NOMO-1 (cell line): ENCODE measurements at regions not wholly inside any gene's neighbourhood (a gene's known extent, or its start where the extent isn't known, plus 50 kb on each side); places are given as distances from the start of the nearest gene placed in this dataset.

Experiments used
- DNase-seq, 2 experiments: peaks; one replicate each; lab custom pipeline; 2025; ENCODE audit not compliant: unreplicated experiment in 2 of 2; lab: John Stamatoyannopoulos, UW

- DNase-seq: no peak
These were observed 88.6 kb upstream of the HHIP start for GRCh38 chr4:144557404-144557803.

DNA sequence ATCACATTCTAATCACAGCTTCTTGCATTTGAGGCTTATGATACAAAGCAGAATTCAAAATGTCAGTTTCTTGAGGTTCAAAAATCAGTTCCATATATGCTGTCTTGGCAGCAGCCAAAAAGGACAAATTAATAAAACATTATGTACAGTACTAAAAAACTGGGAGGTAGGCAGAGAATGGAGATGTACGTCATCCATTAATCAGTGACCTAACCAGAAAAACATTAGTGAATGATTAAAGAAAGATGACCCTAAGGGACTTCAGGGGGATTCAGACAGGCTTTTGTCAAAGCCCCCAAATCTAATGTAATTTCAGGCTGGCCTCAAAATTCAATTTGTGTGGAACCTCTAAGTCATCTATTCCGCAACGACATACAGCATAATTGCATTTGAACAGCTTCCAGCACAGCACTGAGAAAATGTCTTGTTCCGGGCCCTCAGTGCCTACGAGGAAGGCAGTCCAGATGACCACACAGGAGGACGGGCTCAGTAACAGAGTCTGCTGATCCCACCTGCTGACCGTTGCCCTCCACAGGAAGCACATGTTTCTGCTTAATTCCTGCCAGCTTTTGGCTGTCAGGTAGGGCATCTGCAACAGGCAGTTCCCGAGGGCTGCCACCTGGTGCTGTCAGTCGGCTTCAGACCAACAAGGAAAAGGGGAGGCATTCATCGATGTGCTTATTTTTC is 83.8 kb upstream of the HHIP start:
- DNase-seq: no peak

- DNase-seq: peak in 1 of 2 experiments; percentile 5
These were observed 81.6 kb upstream of the HHIP start for GRCh38 chr4:144564358-144564757.

DNA sequence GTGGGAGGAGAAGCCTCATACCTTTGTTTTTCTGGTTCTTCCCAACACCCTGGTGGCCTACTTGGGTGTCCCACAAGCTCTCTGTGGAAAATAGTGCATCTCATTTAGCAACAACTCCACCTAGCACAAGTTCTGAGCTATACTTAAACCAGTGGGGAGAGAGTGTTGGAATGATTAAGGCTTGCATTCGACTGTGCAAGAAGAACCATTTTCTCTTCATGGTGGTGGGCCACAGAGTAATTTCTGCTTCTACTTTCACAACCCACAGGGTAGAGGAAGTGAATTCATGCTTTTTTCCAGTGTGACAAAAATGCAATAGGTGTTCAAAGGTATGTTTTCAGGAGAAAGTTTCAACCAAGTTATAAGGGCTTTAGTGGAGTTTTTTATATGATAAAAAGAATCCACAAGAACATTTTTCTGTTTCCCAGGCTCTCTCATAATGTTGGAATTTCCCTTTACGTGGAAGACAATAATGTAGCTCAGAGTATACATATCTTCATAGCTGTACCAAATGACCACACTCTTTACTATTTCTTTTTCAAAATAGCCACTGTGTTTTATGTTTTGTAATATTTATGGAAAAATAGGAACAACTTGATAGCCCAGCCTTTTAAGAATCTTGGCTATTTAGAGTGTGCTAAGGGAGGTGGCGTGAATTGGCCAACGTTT is 80.3 kb upstream of the HHIP start:
- DNase-seq: peak; percentile 4 to 23

- no peak for DNase-seq
These were observed 73.3 kb upstream of the HHIP start for GRCh38 chr4:144572660-144573059.

GRCh38 chr4:144574000-144574399 is 72.0 kb upstream of the HHIP start:
- DNase-seq: peak; percentile 19 to 85

- peak in 1 of 2 experiments; percentile 32 for DNase-seq
These were observed 71.4 kb upstream of the HHIP start for GRCh38 chr4:144574509-144574908.

DNA sequence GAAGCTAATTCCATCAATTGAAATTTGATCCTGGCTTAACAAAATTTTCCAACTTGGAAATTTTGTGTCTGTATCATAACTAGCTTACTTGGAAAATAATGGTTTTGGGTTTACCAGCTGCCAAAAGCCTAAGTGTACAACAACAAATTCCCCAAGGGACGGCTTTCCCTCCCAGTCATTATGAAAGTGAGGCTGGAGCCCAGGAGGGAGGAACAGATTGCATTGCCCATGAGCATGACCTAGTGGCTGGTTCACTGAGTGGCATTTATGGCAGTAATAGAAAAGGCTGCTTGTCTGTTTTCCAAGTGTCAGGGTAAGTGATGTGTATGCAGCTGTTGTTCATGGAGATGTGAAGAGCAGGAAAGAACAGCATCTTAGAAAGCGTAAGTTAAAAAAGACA is 70.8 kb upstream of the HHIP start:
- peak; percentile 8 to 18 for DNase-seq

DNA sequence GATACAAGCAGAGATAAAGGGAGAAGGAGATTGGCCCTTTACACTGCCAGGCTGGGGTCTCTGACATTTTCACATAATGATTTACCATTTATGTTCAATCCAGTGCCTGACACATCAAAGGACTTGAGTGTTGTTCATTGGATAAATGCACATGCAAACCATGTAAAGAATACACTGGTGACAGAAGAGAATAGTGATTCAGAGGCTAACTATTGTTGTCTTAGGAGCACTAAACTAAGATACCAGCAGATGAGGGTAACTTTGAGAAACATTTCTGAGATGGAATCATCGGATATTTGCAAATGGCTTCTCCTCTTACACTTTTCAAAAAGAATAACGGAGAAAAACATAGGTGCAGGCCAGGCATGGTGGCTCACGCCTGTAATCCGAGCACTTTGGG is 67.3 kb upstream of the HHIP start:
- no peak for DNase-seq

DNA sequence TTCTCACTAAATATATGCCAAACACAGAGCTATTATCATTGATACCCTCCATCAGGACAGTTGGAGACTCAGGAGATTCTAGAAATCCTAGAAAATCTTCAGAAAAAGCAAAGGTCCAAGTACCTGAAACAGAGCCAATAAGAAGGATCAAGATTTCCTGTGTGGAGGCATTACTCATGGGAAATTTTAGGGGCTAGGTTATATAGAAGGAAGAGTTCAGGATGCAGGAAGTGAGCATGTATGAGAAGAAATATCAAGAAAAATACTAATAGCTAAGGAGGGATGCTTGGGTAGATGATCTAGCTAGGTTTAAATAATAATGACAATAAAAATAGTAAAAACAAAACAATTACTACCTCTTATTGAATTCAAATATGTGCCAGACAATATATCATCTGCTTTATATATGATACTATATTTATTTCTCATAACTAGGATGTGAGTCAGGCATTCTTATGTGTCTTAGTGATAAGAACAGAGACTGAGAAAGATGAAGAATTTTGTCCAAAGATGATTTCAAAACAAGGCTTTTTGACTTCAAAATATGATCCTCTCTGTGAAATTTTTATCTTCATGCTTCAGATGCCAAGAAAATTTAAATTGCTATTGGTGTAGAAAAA is 66.4 kb upstream of the HHIP start:
- no peak for DNase-seq

DNA sequence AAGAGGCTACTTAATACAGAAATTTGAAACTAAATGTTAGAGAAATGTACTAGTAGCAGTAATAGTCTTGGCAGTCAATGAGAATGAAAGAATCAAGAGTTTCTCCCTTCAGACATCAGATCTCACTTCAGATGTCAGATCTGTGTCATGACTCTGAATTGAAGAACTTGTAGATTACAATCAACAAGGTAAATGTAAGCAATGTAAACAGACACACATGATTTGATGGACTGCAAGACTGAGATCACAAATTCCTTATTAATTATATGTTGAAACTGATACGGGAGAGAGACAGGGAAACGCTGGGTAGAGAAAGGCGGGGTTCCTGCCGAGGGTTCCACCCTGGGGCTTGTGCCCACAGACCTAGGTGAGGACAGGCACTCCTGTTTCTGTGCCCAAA is 65.5 kb upstream of the HHIP start:
- DNase-seq: no peak

DNA sequence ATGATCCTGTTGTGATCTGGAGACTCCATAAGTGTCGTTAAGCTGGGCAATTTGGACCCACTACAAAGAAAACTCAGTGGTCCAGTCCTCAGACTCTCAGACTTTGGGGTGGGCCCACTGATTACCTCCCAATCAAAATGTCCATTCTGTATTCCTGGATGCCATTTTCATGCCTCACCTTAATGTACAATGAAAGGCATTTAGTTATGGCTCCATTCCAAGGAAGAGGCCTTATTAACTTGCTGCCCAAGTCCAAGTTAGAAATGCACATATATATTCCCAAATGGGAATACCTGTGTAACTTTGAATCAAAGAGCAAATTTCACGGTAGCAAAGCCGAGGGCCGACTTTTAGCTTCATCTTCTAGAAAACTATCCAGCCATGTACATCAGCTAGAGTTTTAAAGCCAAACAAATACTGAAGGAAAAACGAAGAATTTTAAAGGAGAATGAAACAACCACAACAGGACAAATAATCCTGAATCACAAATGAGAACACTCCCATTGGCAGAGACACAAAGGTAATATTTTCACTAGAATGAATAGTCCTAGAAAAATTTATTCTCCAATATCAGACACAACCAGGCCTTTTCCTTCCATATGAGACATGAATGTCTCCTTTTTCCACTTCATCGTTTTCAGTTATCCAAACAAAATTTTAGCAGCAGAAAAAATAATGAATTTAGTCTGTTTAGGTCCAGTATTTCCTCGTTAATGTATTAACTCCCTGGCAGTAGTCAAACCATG is 63.7 kb upstream of the HHIP start:
- DNase-seq: no peak

GRCh38 chr4:144582975-144583374 is 63.0 kb upstream of the HHIP start:
- DNase-seq: no peak

GRCh38 chr4:144583658-144584057 is 62.3 kb upstream of the HHIP start:
- no peak for DNase-seq

DNA sequence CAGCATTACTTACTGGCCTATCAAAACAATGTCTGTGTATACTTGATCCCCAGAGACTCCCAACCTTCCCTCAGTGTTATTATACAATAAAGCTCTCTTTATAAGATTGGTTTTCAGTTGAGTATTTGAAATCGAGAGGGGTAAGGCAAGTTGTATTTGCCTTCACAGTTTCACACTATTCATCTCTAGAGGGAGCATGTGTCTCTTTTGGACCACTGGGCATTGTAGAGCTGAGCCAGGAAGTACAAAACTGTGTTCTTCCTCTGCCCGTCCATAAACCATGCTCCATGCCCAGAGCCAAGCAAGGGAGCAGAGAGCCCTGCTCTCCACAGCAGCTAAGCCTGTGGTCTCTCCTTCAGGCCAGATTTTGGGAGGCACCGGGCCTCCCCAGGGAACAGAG is 61.5 kb upstream of the HHIP start:
- no peak for DNase-seq

- DNase-seq: no peak
These were observed 56.4 kb upstream of the HHIP start for GRCh38 chr4:144589512-144589911.

DNA sequence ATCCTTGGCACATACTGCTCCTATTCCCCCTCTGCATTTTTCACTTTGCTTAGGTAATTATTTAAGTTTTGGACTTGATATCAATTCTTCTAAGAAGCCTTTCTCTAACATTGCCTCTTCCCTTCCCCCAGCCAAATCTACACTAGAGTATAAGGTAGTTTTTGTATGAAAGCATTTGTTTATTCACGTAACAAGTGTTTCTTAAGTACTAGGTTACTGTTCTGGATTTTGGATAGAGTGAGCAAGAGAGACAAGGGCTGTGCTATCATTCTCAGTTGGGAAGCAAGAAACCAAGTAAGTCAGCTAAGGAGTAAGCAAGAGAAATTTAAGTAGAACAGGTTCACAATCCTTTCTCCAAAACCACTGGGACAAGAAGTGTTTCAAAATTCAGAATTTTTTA is 55.9 kb upstream of the HHIP start:
- no peak for DNase-seq

- DNase-seq: peak in 1 of 2 experiments; percentile 31
These were observed 54.6 kb upstream of the HHIP start for GRCh38 chr4:144591401-144591800.

DNA sequence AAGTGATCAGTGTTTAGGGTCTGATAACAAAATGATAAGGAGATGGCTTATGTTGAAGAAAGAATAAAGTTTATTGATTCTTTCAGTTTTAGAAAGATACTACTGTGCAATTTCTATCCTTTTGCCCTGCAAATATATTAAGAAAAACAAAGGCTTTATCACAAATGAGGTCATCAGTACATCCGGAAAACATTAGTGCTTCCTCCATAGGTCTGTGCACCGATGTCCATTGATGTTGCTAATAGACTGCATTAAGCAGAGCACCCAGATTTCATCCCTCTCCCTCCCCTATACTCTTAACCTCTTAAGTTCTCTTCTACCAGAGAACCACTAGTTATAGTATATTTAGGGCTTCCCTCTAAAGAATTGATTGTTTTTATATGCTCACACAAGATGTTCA is 53.7 kb upstream of the HHIP start:
- no peak for DNase-seq

DNA sequence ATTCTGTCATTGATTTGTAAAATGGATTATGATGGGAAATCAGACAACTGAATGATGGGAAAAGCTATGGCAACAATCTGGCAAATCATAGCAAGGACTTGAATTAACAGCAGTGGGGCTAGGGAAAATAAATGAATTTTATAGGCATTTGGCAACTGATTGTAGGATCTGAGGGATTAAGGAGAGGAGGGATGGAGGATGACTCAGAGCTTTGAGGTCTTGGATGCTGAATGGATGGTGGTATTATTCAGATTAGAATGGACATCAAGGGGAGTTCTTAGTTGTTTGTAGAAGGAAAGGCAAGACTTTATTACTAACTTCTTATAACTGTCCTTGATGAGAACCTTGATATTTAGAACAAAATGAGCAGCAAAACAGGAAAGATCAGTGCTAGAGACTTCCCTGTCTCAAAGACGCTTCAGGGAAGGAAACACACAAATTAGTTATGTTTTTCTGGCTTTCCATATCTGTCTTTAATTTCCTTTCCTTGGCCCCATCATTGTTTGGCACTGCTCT is 51.4 kb upstream of the HHIP start:
- DNase-seq: no peak

DNA sequence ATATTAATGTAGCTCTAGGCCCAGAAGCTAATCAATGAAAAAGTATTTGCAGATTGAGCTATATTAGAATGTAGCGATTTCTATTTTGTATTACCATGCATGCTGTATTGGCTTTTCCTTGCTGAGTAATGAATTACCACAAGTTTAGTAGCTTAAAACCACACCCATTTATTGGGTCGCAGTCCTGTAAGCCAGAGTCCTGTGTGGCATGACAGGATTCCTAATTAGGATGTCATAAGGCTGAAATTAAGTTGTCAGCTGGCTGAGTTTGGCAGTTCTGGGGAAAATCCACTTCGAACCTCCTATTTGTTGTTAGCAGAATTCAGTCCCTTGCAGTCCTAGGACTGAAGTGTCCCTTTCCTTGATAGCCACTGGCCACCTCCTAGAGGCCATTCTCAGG is 50.3 kb upstream of the HHIP start:
- no peak for DNase-seq
